Fibroblast of skin of right biceps (primary cell): ENCODE measurements at regions not wholly inside any gene's neighbourhood (a gene's known extent, or its start where the extent isn't known, plus 50 kb on each side); places are given as distances from the start of the nearest gene placed in this dataset.
"Not testable (repeated sequence)": the region's sequence is repeated elsewhere in the genome, so short reads cannot be mapped to it uniquely, and the experiment has no call there.

Experiments used
- DNase-seq: peaks from one replicate; pipeline ENCODE4 v3.0.0-alpha.2; 2013

GRCh38 chr1:177891809-177892208 is 78.0 kb downstream of the SEC16B start:
- no peak for DNase-seq

GRCh38 chr1:177890479-177890878 is 79.4 kb downstream of the SEC16B start:
- no peak for DNase-seq

- peak; percentile 36 for DNase-seq
Measured at GRCh38 chr1:177884479-177885021, 85.3 kb downstream of the SEC16B start.

- DNase-seq = no peak
Measured at GRCh38 chr1:177883581-177883980, 86.3 kb downstream of the SEC16B start.

- DNase-seq = no peak
Measured at GRCh38 chr1:177880339-177880891, 89.4 kb downstream of the SEC16B start.

- no peak for DNase-seq
Measured at GRCh38 chr1:177877086-177877485, 92.8 kb downstream of the SEC16B start.

- peak; percentile 97 for DNase-seq
Measured at GRCh38 chr1:177873238-177873637, 96.6 kb downstream of the SEC16B start.

- DNase-seq = no peak
Measured at GRCh38 chr1:177872308-177872900, 97.5 kb downstream of the SEC16B start.

- no peak for DNase-seq
Measured at GRCh38 chr1:177871613-177872307, 98.1 kb downstream of the SEC16B start.

GRCh38 chr1:177869586-177869985 is 100.3 kb downstream of the SEC16B start:
- DNase-seq = no peak

- DNase-seq = not testable (repeated sequence)
Measured at GRCh38 chr1:177869011-177869410, 100.8 kb downstream of the SEC16B start.

- no peak for DNase-seq
Measured at GRCh38 chr1:177865807-177866206, 104.1 kb downstream of the SEC16B start.

GRCh38 chr1:177864538-177865305 is 105.1 kb downstream of the SEC16B start:
- DNase-seq = no peak

GRCh38 chr1:177863796-177864195 is 106.1 kb downstream of the SEC16B start:
- peak; percentile 68 for DNase-seq

- peak; percentile 38 for DNase-seq
Measured at GRCh38 chr1:177862916-177863315, 106.9 kb downstream of the SEC16B start.

- no peak for DNase-seq
Measured at GRCh38 chr1:177859572-177859971, 110.3 kb downstream of the SEC16B start.

GRCh38 chr1:177858332-177858821 is 111.5 kb downstream of the SEC16B start:
- DNase-seq = peak; percentile 65

- no peak for DNase-seq
Measured at GRCh38 chr1:177857285-177857684, 112.6 kb downstream of the SEC16B start.

- DNase-seq = no peak
Measured at GRCh38 chr1:177854951-177855350, 114.9 kb downstream of the SEC16B start.

- no peak for DNase-seq
Measured at GRCh38 chr1:177849579-177850290, 120.1 kb downstream of the SEC16B start.

GRCh38 chr1:177849130-177849529 is 120.7 kb downstream of the SEC16B start:
- peak; percentile 86 for DNase-seq

- DNase-seq = peak; percentile 77
Measured at GRCh38 chr1:177848577-177848976, 121.3 kb downstream of the SEC16B start.
